ENCODE measurements at regions not wholly inside any gene's neighbourhood (a gene's known extent, or its start where the extent isn't known, plus 50 kb on each side); places are given as distances from the start of the nearest gene placed in this dataset.

DNA sequence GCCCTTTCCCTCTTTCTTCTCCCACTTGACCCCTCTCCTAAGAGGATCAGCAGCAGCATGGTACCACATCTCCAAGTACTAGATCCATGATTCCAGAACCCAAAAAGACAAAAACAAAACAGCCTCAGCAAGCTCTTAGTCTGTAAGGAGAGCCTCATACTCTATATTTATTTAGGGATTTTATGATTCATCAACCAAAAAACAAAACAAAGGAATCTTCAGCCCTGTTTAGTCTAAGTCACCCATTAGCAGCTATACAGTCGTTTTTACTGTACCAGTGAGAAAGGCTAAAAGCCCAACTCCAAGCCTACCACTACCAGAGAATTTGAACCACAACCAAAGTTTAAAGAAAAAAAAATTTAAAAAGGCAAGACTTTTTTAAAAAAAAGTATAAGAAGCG is 1020.3 kb upstream of the CADM2 start:
- H3K79me1 ChIP-seq (ENCODE audit: insufficient read depth, low read depth, low read length, poor library complexity, severe bottlenecking) = no peaks in the 10 kb centered on the region
- H3K23ac ChIP-seq (ENCODE audit: insufficient read length, low read depth, low read length) = no peak overlapping the region
- H2AK5ac ChIP-seq (ENCODE audit: insufficient read length, low read length) = no peak overlapping the region
- WGBS (ENCODE audit: extremely low coverage, insufficient read length, low lambda C conversion rate) = no CpG with 5 or more reads among the region's 2 CpGs
- H3K18ac ChIP-seq (ENCODE audit: insufficient read length, low read depth, low read length) = no peak overlapping the region
- Mint-ChIP-seq H3K4me1 (peaks cover 2 to 13% of the 10 kb centered on the region in 2 experiments; a peak in 2 of 4 replicates), H3K27me3 (ENCODE audit: low read depth) (peaks cover 2% of the 10 kb centered on the region; the same call in 1 of the 2 replicates), H3K27ac (no peak overlapping the region; a peak in 1 of 7 replicates), H3K4me3 (no peak overlapping the region), H3K36me3 (ENCODE audit: insufficient read depth in 1 of 3, low read depth in 3 of 3) (peaks cover 0 to 18% (median 7%) of the 10 kb centered on the region in 3 experiments; a peak in 5 of 7 replicates), H3K9me3 (peaks cover 4 to 14% of the 10 kb centered on the region in 2 experiments; a peak in 4 of 5 replicates)
- no peak overlapping the region for H2BK5ac ChIP-seq (ENCODE audit: insufficient read length, low read length)
- TF ChIP-seq, protein P1, sequence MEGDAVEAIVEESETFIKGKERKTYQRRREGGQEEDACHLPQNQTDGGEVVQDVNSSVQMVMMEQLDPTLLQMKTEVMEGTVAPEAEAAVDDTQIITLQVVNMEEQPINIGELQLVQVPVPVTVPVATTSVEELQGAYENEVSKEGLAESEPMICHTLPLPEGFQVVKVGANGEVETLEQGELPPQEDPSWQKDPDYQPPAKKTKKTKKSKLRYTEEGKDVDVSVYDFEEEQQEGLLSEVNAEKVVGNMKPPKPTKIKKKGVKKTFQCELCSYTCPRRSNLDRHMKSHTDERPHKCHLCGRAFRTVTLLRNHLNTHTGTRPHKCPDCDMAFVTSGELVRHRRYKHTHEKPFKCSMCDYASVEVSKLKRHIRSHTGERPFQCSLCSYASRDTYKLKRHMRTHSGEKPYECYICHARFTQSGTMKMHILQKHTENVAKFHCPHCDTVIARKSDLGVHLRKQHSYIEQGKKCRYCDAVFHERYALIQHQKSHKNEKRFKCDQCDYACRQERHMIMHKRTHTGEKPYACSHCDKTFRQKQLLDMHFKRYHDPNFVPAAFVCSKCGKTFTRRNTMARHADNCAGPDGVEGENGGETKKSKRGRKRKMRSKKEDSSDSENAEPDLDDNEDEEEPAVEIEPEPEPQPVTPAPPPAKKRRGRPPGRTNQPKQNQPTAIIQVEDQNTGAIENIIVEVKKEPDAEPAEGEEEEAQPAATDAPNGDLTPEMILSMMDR (conservative IDR thresholded peaks at IDR 0.05) = no peak
- no peak overlapping the region for H3K9ac ChIP-seq (ENCODE audit: extremely low read depth, insufficient read length, low read length)
- H3K79me2 ChIP-seq (ENCODE audit: insufficient read depth, low read length) = no peaks in the 10 kb centered on the region
- H4K5ac ChIP-seq (ENCODE audit: insufficient read length, low read depth, low read length) = no peak overlapping the region
- H3K23me2 ChIP-seq (ENCODE audit: insufficient read length, low read depth, low read length, poor library complexity, severe bottlenecking) = no peaks in the 10 kb centered on the region
- no peak overlapping the region for H2BK12ac ChIP-seq (ENCODE audit: insufficient read length, low read depth, low read length)
- no peak overlapping the region for H2AFZ ChIP-seq (ENCODE audit: low read length)
- H3K56ac ChIP-seq (ENCODE audit: insufficient read length, low read depth, low read length) = no peak overlapping the region
- H2BK20ac ChIP-seq (ENCODE audit: low read depth, low read length, poor library complexity, severe bottlenecking) = no peak overlapping the region
- no peak overlapping the region for H3K27ac ChIP-seq (ENCODE audit: insufficient read length, low read depth, low read length)
- no peaks in the 10 kb centered on the region for H4K20me1 ChIP-seq (ENCODE audit: control insufficient read depth, insufficient read depth, insufficient read length)
- H3K4ac ChIP-seq (ENCODE audit: low read depth, low read length) = no peak overlapping the region
- H3K14ac ChIP-seq (ENCODE audit: insufficient read depth, low read length) = no peak overlapping the region
- no peaks in the 10 kb centered on the region for H3K4me1 ChIP-seq (ENCODE audit: insufficient read depth, low read length)
- no peak for DNase-seq
- no peak overlapping the region for H4K8ac ChIP-seq (replicated peaks; ENCODE audit: insufficient read length, low read depth, low read length)
- H4K91ac ChIP-seq (ENCODE audit: insufficient read length, low read depth, low read length) = no peak overlapping the region
- no peaks in the 10 kb centered on the region for H3K9me3 ChIP-seq (ENCODE audit: control insufficient read depth, low read depth, low read length)
- H3K27me3 ChIP-seq (ENCODE audit: insufficient read depth, low read length) = no peaks in the 10 kb centered on the region
- H3T11ph ChIP-seq (ENCODE audit: low read length) = no peak overlapping the region
- no peak overlapping the region for H2BK120ac ChIP-seq (ENCODE audit: low read depth, low read length, poor library complexity, severe bottlenecking)
- no peak overlapping the region for H2BK15ac ChIP-seq (ENCODE audit: low read depth, low read length)
- H3K4me2 ChIP-seq (ENCODE audit: insufficient read depth, insufficient read length, low read length) = no peak overlapping the region
